PC-9 (cell line): ENCODE measurements at regions not wholly inside any gene's neighbourhood (a gene's known extent, or its start where the extent isn't known, plus 50 kb on each side); places are given as distances from the start of the nearest gene placed in this dataset.

Experiments used
- BruUV-seq: library from RNA; stranded (reverse); fragments of 400-500 nt; replicated peaks from 2 replicates; lab custom pipeline; 2021; lab: Mats Ljungman, UMichigan
- CTCF ChIA-PET: fragments of 300-600 bp; sonication (Branson Sonifier 250); formaldehyde crosslinking; loops from one replicate; lab custom pipeline; 2022; ENCODE audit warnings: antibody characterized with exemption; lab: Charles Lee
- POLR2A ChIA-PET: fragments of 300-600 bp; sonication (Branson Sonifier 250); formaldehyde crosslinking; loops from one replicate; lab custom pipeline; 2022; ENCODE audit warnings: antibody characterized with exemption; ENCODE audit not compliant: unreplicated experiment; lab: Charles Lee
- DNase-seq, 2 experiments: peaks; one replicate each; pipeline versions ENCODE4 v3.0.0 to v3.0.0-alpha.2; 2015 to 2022; ENCODE audit warnings: mixed read lengths in 1 of 2
- H2AFZ ChIP-seq: fragments of 200-600 bp; sonication (generic); 2 replicates; pipeline ENCODE4 v1.8.1; 2017; ENCODE audit warnings: antibody characterized with exemption
- H3F3A ChIP-seq: fragments of 200-600 bp; sonication (generic); 2 replicates; pipeline ENCODE4 v1.8.1; 2017; ENCODE audit warnings: antibody characterized with exemption, mild to moderate bottlenecking, low read depth; ENCODE audit not compliant: insufficient read depth
- H3K27ac ChIP-seq: fragments of 200-600 bp; sonication (generic); 2 replicates; pipeline ENCODE4 v1.6.1; 2016; ENCODE audit warnings: mixed run types
- H3K27me3 ChIP-seq: fragments of 200-600 bp; sonication (generic); 2 replicates; pipeline ENCODE4 v1.6.1; 2016; ENCODE audit warnings: low read depth, mixed run types; ENCODE audit not compliant: insufficient read depth
- H3K36me3 ChIP-seq: fragments of 200-600 bp; sonication (generic); 2 replicates; pipeline ENCODE4 v1.6.1; 2016; ENCODE audit warnings: low read depth, mixed run types
- H3K4me1 ChIP-seq: fragments of 200-600 bp; sonication (generic); replicated peaks from 2 replicates; pipeline ENCODE4 v1.6.1; 2016; ENCODE audit warnings: mixed run types; ENCODE audit not compliant: insufficient read depth
- H3K4me2 ChIP-seq: fragments of 200-600 bp; sonication (generic); 2 replicates; pipeline ENCODE4 v1.6.1; 2017; ENCODE audit warnings: mixed run types
- H3K4me3 ChIP-seq: fragments of 200-600 bp; sonication (generic); 2 replicates; pipeline ENCODE4 v1.6.1; 2016; ENCODE audit warnings: mixed run types
- H3K79me2 ChIP-seq: fragments of 200-600 bp; sonication (generic); 2 replicates; pipeline ENCODE4 v1.6.1; 2017; ENCODE audit warnings: low read depth, mixed run types
- H3K9me2 ChIP-seq: fragments of 200-600 bp; sonication (generic); 2 replicates; pipeline ENCODE4 v1.8.1; 2017; ENCODE audit warnings: mild to moderate bottlenecking; ENCODE audit not compliant: insufficient read depth
- H3K9me3 ChIP-seq: fragments of 200-600 bp; sonication (generic); 2 replicates; pipeline ENCODE4 v1.8.1; 2016; ENCODE audit warnings: low read depth; ENCODE audit not compliant: insufficient read depth
- H4K20me1 ChIP-seq: fragments of 200-600 bp; sonication (generic); 2 replicates; pipeline ENCODE4 v1.8.1; 2017; ENCODE audit not compliant: insufficient read depth
- CTCF ChIP-seq: fragments of 200-600 bp; sonication (generic); conservative IDR thresholded peaks from 2 replicates; pipeline ENCODE4 v1.6.1; 2017; ENCODE audit warnings: mixed run types, antibody characterized with exemption, mild to moderate bottlenecking, moderate library complexity
- EZH2 ChIP-seq: fragments of 200-600 bp; sonication (generic); IDR thresholded peaks from 2 replicates; pipeline ENCODE4 v1.8.0; 2017; ENCODE audit warnings: antibody characterized with exemption, low read depth
- intact Hi-C: fragments of 100-400 bp; cut with micrococcal nuclease; formaldehyde crosslinking; loops from one replicate; pipeline ENCODE4 v1.10.0; 2022; ENCODE audit not compliant: unreplicated experiment

DNA sequence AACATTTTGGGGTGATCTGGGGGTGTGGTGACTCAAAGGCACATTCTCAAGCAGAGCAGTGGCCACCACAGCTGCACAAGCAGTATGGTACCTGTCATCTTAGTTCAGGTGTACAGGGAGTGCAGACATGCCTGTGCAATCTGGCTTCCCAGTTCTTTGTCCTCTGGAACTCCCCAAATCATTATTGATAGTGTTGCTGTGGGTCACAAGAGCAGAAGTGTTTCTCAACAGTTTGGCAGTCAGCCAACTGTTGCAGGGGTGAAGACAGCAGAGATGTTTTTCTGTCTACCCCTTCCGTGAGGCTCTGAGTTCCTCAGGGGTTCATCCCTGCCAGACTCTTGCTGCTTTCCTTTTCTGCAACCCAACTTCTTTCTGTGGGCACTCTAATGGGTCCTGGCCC, 206.5 kb upstream of the ZSWIM2 start:
- no TSS peak for BruUV-seq
- Histone ChIP-seq H3K79me2 (no peaks in the 10 kb centered on the region), H2AFZ (no peak overlapping the region), H3K4me1 (no peaks in the 10 kb centered on the region), H3K9me2 (no peaks in the 10 kb centered on the region), H3K9me3 (no peaks in the 10 kb centered on the region), H3F3A (no peaks in the 10 kb centered on the region), H4K20me1 (no peaks in the 10 kb centered on the region), H3K27ac (no peak overlapping the region), H3K4me3 (no peak overlapping the region), H3K4me2 (no peak overlapping the region), H3K27me3 (no peaks in the 10 kb centered on the region), H3K36me3 (no peaks in the 10 kb centered on the region)
- no peak for DNase-seq
- POLR2A ChIA-PET: no interaction called here
- TF ChIP-seq CTCF (no peak), EZH2 (no peak)
- intact Hi-C loops: no loop called here
- CTCF ChIA-PET: no interaction called here

DNA sequence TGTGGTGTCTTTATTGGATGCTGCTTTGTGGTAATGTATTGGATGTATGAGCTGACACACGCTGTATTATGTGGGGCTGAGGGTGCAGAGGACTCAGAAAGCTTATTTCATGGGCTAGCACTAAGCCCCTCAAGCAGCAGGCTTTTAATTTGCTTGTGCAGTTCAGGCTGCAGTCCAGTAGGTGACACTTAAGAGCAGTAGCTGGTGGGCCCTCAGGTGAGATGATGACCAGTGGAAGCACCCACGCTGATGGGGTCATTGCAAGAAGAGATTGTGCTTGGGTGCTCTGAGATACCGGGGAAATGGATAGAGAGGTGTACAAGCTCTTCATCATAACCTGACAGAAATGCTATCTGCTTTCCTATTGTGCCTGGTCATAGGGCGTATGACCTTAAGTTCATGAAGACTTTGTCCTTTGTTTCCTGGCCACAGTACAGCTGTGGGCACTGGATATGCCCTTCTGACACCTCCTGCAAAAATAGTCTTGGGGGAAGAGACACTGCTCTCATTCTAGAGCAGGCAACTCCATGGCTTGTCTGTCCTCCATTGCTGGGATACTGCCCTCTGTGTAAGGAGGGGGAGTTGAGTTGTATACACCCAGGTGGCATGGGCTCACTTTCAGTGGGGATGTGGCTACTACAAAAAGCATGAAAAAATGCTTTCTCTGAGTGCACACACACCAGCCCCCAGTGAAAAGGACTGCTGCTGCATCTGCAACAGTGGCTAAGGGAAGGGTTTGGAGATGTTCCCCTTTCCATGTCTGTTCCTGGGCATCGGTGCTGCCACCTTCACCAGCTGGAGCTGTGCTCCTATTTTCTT, 205.7 kb upstream of the ZSWIM2 start:
- POLR2A ChIA-PET: no interaction called here
- CTCF ChIA-PET: no interaction called here
- DNase-seq: no peak

DNA sequence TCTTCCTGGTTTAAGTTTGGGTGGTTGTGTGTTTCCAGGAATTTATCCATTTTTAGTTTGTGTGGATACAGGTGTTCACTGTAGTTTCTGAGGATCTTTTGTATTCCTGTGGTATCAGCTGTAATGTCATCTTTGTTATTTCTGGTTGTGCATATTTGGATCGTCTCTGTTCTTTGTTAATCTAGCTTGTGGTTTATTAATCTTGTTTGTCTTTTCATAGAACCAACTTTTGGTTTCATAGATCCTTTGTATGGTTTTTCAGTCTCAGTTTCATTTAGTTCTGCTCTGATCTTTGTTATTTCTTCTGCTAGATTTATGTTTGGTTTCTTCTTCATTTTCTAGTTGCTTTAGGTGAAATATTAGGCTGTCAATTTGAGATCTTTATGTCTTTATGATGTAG, 202.4 kb upstream of the ZSWIM2 start:
- intact Hi-C loops: no loop called here
- no peak overlapping the region for H3K27ac ChIP-seq
- no peaks in the 10 kb centered on the region for H3K79me2 ChIP-seq
- no peak overlapping the region for H3K4me2 ChIP-seq
- H3K4me1 ChIP-seq: no peaks in the 10 kb centered on the region
- no peak for DNase-seq
- H2AFZ ChIP-seq: no peak overlapping the region
- no peak overlapping the region for H3K4me3 ChIP-seq
- H4K20me1 ChIP-seq: no peaks in the 10 kb centered on the region
- no peaks in the 10 kb centered on the region for H3K9me2 ChIP-seq
- H3K27me3 ChIP-seq: no peaks in the 10 kb centered on the region
- ChIA-PET CTCF (no interaction called here), POLR2A (no interaction called here)
- no peaks in the 10 kb centered on the region for H3K9me3 ChIP-seq
- H3F3A ChIP-seq: no peaks in the 10 kb centered on the region
- H3K36me3 ChIP-seq: no peaks in the 10 kb centered on the region
- no peak for TF ChIP-seq EZH2
- TF ChIP-seq CTCF: no peak
- no TSS peak for BruUV-seq

More for the DNA sequence above, 205.7 kb upstream of the ZSWIM2 start:
- H3K27ac ChIP-seq: no peak overlapping the region
- H3K9me2 ChIP-seq: no peaks in the 10 kb centered on the region
- H3K4me1 ChIP-seq: no peaks in the 10 kb centered on the region
- TF ChIP-seq EZH2: no peak
- H3K27me3 ChIP-seq: no peaks in the 10 kb centered on the region
- no peak overlapping the region for H2AFZ ChIP-seq
- H3K9me3 ChIP-seq: no peaks in the 10 kb centered on the region
- H3K36me3 ChIP-seq: no peaks in the 10 kb centered on the region
- intact Hi-C loops: no loop called here
- H3K79me2 ChIP-seq: no peaks in the 10 kb centered on the region
- no peaks in the 10 kb centered on the region for H4K20me1 ChIP-seq
- H3K4me2 ChIP-seq: no peak overlapping the region
- H3K4me3 ChIP-seq: no peak overlapping the region
- no peaks in the 10 kb centered on the region for H3F3A ChIP-seq
- no TSS peak for BruUV-seq
